ENCODE measurements at regions not wholly inside any gene's neighbourhood (a gene's known extent, or its start where the extent isn't known, plus 50 kb on each side); places are given as distances from the start of the nearest gene placed in this dataset.

- Histone ChIP-seq H3K4me3 (ENCODE audit: low read depth in 1 of 3, low read length in 3 of 3) (no peak overlapping the region), H3K9ac (ENCODE audit: low read depth in 1 of 2, low read length in 2 of 2) (no peak overlapping the region), H3K27ac (ENCODE audit: low read depth in 1 of 2, low read length in 2 of 2) (no peak overlapping the region), H3K4me1 (ENCODE audit: control insufficient read depth in 4 of 4, insufficient read depth in 4 of 4, low read length in 3 of 4) (no peaks in the 10 kb centered on the region), H3K36me3 (ENCODE audit: control insufficient read depth in 4 of 4, insufficient read depth in 3 of 4, low read depth in 1 of 4, low read length in 3 of 4) (no peaks in the 10 kb centered on the region), H3K27me3 (ENCODE audit: control insufficient read depth in 4 of 4, insufficient read depth in 4 of 4, low read length in 3 of 4) (no peaks in the 10 kb centered on the region), H3K9me3 (ENCODE audit: control insufficient read depth in 4 of 4, low read length in 3 of 4) (no peaks in the 10 kb centered on the region)
- TF ChIP-seq GABPA (IDR thresholded peaks at IDR 0.05 in 1 of 2, conservative IDR thresholded peaks at IDR 0.05 in 1 of 2) (no peak), MAX (IDR thresholded peaks at IDR 0.05) (no peak)
- no peak for DNase-seq (ENCODE audit: low spot score)
- 93% methylated on average over 4 of the region's 4 CpGs for WGBS
These were observed 67.7 kb upstream of the CDC42EP3 start for GRCh38 chr2:37739153-37739552.

GRCh38 chr2:37740164-37740739 is 68.8 kb upstream of the CDC42EP3 start:
- TF ChIP-seq GABPA (IDR thresholded peaks at IDR 0.05 in 1 of 2, conservative IDR thresholded peaks at IDR 0.05 in 1 of 2), result no peak
- TF ChIP-seq NR2F2 (IDR thresholded peaks at IDR 0.05), result no peak
- TF ChIP-seq RAD21 (IDR thresholded peaks at IDR 0.05), result no peak
- TF ChIP-seq REST (IDR thresholded peaks at IDR 0.05), result no peak
- Histone ChIP-seq H3K36me3 (ENCODE audit: control insufficient read depth in 4 of 4, insufficient read depth in 3 of 4, low read depth in 1 of 4, low read length in 3 of 4) (no peaks in the 10 kb centered on the region), H3K27ac (ENCODE audit: low read depth in 1 of 2, low read length in 2 of 2) (no peak overlapping the region), H3K9me3 (ENCODE audit: control insufficient read depth in 4 of 4, low read length in 3 of 4) (no peaks in the 10 kb centered on the region), H3K9ac (ENCODE audit: low read depth in 1 of 2, low read length in 2 of 2) (no peak overlapping the region), H3K27me3 (ENCODE audit: control insufficient read depth in 4 of 4, insufficient read depth in 4 of 4, low read length in 3 of 4) (no peaks in the 10 kb centered on the region), H3K4me3 (ENCODE audit: low read depth in 1 of 3, low read length in 3 of 3) (no peak overlapping the region), H3K4me1 (ENCODE audit: control insufficient read depth in 4 of 4, insufficient read depth in 4 of 4, low read length in 3 of 4) (no peaks in the 10 kb centered on the region)
- DNase-seq (ENCODE audit: low spot score), result no peak
- 90% methylated on average over 3 of the region's 3 CpGs for WGBS

- Histone ChIP-seq H3K9me3 (ENCODE audit: control insufficient read depth in 4 of 4, low read length in 3 of 4) (no peaks in the 10 kb centered on the region), H3K4me1 (ENCODE audit: control insufficient read depth in 4 of 4, insufficient read depth in 4 of 4, low read length in 3 of 4) (peaks cover 0 to 5% (median 4%) of the 10 kb centered on the region in 4 donors), H3K4me3 (ENCODE audit: low read depth in 1 of 3, low read length in 3 of 3) (no peak overlapping the region), H3K9ac (ENCODE audit: low read depth in 1 of 2, low read length in 2 of 2) (no peak overlapping the region), H3K27ac (ENCODE audit: low read depth in 1 of 2, low read length in 2 of 2) (no peak overlapping the region), H3K27me3 (ENCODE audit: control insufficient read depth in 4 of 4, insufficient read depth in 4 of 4, low read length in 3 of 4) (no peaks in the 10 kb centered on the region), H3K36me3 (ENCODE audit: control insufficient read depth in 4 of 4, insufficient read depth in 3 of 4, low read depth in 1 of 4, low read length in 3 of 4) (no peaks in the 10 kb centered on the region)
- no peak for DNase-seq (ENCODE audit: low spot score)
- 78% methylated on average over 4 of the region's 4 CpGs for WGBS
- TF ChIP-seq ZBTB33 (IDR thresholded peaks at IDR 0.05) (no peak), FOXA1 (IDR thresholded peaks at IDR 0.05) (no peak), ATF3 (IDR thresholded peaks at IDR 0.05) (no peak), GABPA (IDR thresholded peaks at IDR 0.05 in 1 of 2, conservative IDR thresholded peaks at IDR 0.05 in 1 of 2) (no peak), EGR1 (IDR thresholded peaks at IDR 0.05; ENCODE audit: low read depth in 2 of 2) (no peak), NR2F2 (IDR thresholded peaks at IDR 0.05) (no peak), MAX (IDR thresholded peaks at IDR 0.05) (no peak), HNF4A (conservative IDR thresholded peaks at IDR 0.05) (no peak), SP1 (IDR thresholded peaks at IDR 0.05) (no peak), RXRA (IDR thresholded peaks at IDR 0.05) (no peak), REST (IDR thresholded peaks at IDR 0.05) (no peak)
- TF ChIP-seq, protein P1, sequence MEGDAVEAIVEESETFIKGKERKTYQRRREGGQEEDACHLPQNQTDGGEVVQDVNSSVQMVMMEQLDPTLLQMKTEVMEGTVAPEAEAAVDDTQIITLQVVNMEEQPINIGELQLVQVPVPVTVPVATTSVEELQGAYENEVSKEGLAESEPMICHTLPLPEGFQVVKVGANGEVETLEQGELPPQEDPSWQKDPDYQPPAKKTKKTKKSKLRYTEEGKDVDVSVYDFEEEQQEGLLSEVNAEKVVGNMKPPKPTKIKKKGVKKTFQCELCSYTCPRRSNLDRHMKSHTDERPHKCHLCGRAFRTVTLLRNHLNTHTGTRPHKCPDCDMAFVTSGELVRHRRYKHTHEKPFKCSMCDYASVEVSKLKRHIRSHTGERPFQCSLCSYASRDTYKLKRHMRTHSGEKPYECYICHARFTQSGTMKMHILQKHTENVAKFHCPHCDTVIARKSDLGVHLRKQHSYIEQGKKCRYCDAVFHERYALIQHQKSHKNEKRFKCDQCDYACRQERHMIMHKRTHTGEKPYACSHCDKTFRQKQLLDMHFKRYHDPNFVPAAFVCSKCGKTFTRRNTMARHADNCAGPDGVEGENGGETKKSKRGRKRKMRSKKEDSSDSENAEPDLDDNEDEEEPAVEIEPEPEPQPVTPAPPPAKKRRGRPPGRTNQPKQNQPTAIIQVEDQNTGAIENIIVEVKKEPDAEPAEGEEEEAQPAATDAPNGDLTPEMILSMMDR (IDR thresholded peaks at IDR 0.05; ENCODE audit: low read depth, low read length, missing input control), result no peak
These were observed 70.8 kb upstream of the CDC42EP3 start for GRCh38 chr2:37742286-37742685.
